Ovary (tissue), 3 donors: ENCODE measurements at regions not wholly inside any gene's neighbourhood (a gene's known extent, or its start where the extent isn't known, plus 50 kb on each side); places are given as distances from the start of the nearest gene placed in this dataset.

Source experiments
- CTCF ChIP-seq, 3 donors: fragments of 450-650 bp in 2 of 3; fragments of 200-600 bp in 1 of 3; IDR thresholded peaks; one replicate each; pipeline versions ENCODE4 v1.5.1 to v1.8.0; 2016 to 2022; ENCODE audit warnings: antibody characterized with exemption in 3 of 3, mild to moderate bottlenecking in 1 of 3
- EP300 ChIP-seq: sonication (generic); formaldehyde crosslinking; IDR thresholded peaks from one replicate; pipeline ENCODE4 v1.6.1; 2017; ENCODE audit warnings: antibody characterized with exemption
- donor health status: DM: no; HTN: no; CAD: no.

- no peak for TF ChIP-seq EP300
- TF ChIP-seq CTCF (IDR thresholded peaks at IDR 0.05) = no peak
These were observed 136.2 kb upstream of the SYT6 start for GRCh38 chr1:114289824-114290223.
